ENCODE measurements at regions not wholly inside any gene's neighbourhood (a gene's known extent, or its start where the extent isn't known, plus 50 kb on each side); places are given as distances from the start of the nearest gene placed in this dataset.
"Not testable (repeated sequence)": the region's sequence is repeated elsewhere in the genome, so short reads cannot be mapped to it uniquely, and the experiment has no call there.

GRCh38 chr14:89563471-89563870 is 146.4 kb upstream of the FOXN3 start:
- DNase-seq, result peak; percentile 85

GRCh38 chr14:89551955-89552354 is 134.9 kb upstream of the FOXN3 start:
- DNase-seq, result no peak

GRCh38 chr14:89551432-89551831 is 134.4 kb upstream of the FOXN3 start:
- DNase-seq, result no peak

GRCh38 chr14:89550821-89551220 is 133.8 kb upstream of the FOXN3 start:
- no peak for DNase-seq

GRCh38 chr14:89549381-89550125 is 132.5 kb upstream of the FOXN3 start:
- DNase-seq, result no peak

- not testable (repeated sequence) for DNase-seq
These were observed 130.0 kb upstream of the FOXN3 start for GRCh38 chr14:89547047-89547446.

GRCh38 chr14:89544636-89545301 is 127.7 kb upstream of the FOXN3 start:
- no peak for DNase-seq

GRCh38 chr14:89543425-89543790 is 126.4 kb upstream of the FOXN3 start:
- DNase-seq, result peak; percentile 22

GRCh38 chr14:89542786-89543424 is 125.9 kb upstream of the FOXN3 start:
- DNase-seq, result peak; percentile 53

- no peak for DNase-seq
These were observed 123.9 kb upstream of the FOXN3 start for GRCh38 chr14:89540830-89541470.

- DNase-seq, result peak; percentile 35
These were observed 123.2 kb upstream of the FOXN3 start for GRCh38 chr14:89540009-89540829.

- DNase-seq, result peak; percentile 92
These were observed 120.9 kb upstream of the FOXN3 start for GRCh38 chr14:89537911-89538310.

GRCh38 chr14:89534902-89535685 is 118.1 kb upstream of the FOXN3 start:
- DNase-seq, result no peak

- DNase-seq, result no peak
These were observed 116.7 kb upstream of the FOXN3 start for GRCh38 chr14:89533766-89534165.

GRCh38 chr14:89533136-89533535 is 116.1 kb upstream of the FOXN3 start:
- no peak for DNase-seq

GRCh38 chr14:89531661-89532335 is 114.8 kb upstream of the FOXN3 start:
- peak; percentile 72 for DNase-seq

GRCh38 chr14:89524990-89525667 is 108.1 kb upstream of the FOXN3 start:
- DNase-seq, result peak; percentile 19

GRCh38 chr14:89524412-89524811 is 107.4 kb upstream of the FOXN3 start:
- no peak for DNase-seq

- no peak for DNase-seq
These were observed 105.0 kb upstream of the FOXN3 start for GRCh38 chr14:89521988-89522387.

- DNase-seq, result no peak
These were observed 102.0 kb upstream of the FOXN3 start for GRCh38 chr14:89519040-89519439.

GRCh38 chr14:89516173-89516572 is 99.1 kb upstream of the FOXN3 start:
- no peak for DNase-seq
